ENCODE measurements at regions not wholly inside any gene's neighbourhood (a gene's known extent, or its start where the extent isn't known, plus 50 kb on each side); places are given as distances from the start of the nearest gene placed in this dataset.
"Not testable (repeated sequence)": the region's sequence is repeated elsewhere in the genome, so short reads cannot be mapped to it uniquely, and the experiment has no call there.

DNA sequence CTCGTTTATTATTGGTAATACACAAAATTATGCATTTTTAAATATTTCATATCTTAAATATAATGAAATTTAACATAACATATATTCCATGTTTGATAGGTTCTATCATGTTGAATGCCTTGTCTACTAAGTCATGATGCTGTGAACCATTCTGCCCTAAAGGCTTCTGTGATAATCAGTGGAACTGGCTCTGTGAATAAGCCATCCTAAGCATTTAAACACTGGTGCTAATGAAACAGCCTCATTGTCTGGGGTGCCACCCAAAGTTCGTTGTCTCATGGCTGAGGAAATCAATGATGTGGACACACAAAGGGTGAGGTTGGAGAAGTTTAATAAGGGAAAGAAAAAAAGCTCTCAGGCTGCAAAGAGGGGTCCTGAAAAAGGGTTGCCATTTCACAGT, 264.7 kb upstream of the ZRANB2 start:
- DNase-seq: no peak

DNA sequence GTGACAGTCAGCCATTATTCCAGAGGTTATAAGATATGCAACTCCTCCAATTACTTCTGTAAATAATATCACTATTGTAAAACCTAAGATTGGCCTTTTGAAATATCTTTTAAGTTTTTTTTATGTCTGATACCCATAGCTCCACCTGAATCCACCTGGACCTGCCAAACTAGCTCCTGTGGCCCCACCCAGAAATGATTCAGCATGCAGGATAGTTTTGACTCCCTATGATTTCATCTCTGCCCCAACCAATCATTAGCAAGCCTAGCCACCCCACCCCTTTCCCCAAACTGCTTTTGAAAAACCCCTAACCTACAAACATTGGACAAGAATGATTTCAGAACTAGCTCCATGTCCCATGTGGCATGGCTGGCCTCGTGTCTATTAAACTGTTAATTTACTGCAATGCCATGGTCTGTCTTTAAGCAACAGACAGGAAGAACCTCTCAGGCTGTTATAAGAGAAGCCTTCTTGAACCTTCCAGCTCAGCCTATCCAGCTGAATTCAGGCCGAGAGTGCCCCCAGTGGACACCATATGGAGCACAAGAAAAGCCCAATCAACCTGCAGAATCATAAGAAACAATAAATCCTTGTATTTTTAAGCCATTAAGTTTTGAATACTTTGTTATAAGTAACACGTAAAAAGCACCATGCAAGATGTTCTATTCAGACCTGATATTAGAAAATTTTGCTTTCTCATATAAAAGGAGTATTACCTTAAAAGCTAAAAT, 263.0 kb upstream of the ZRANB2 start:
- no peak for DNase-seq

DNA sequence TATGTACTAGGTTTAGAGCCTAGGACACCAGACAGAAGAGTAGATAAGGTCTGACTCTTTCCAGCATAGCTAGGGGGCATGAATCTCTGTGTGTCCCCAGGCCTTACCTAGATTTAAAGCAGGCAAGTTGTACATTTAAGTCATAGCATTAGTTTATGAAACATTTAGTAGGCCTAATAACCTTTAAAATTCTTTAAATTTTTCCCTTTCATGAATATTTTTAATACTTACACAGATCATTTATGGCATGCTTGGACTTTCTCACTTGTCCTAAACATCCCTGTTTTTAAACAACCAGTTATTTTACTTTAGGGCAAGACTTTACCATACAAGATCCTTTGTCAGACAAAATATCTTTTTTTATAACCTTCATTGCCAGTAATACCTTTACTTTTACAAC, 258.4 kb upstream of the ZRANB2 start:
- no peak for DNase-seq

DNA sequence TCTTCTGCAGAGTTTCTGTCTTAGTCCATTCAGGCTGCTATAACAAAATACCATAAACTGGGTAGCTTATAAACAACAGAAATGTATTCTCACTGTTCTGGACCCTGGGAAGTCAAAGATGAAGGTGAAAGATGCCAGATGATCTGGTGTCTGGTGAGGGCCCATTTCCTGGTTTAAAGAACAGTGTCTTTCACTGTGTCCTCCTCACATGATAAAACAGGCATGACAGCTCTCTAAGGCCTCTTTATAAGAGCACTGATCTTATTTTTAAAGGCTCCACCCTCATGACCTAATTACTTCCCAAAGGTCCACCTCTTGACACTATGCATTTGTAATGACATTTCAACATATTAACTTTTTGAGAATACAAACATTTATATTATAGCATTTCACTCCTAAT, 250.2 kb upstream of the ZRANB2 start:
- DNase-seq: no peak

DNA sequence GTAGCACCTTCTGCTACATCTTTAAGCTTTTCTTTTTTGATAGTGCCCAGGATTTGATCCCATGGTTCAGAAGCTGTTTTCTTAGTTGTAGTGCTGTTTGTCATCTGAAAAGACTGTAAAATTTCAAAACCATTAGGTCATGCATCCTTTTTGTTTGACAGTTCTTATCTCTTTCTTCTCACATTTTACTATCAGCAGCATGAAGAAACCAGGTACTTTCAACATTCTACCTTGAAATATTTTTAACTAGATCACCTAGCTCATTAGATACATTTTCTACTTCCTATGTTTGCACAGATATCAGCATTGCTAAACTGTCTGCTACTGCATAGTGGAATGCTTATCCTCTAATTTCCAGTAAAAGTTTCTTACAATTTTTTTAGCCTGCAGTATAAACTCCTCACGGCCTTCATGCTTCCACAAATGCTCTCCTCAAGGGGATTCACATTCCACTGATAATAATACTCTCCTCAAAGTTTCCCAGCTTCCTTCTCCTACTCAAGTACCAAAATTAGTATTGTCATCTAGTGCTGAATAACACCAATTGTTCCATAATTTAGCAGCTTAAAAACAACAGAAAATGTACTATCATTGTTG, 243.9 kb upstream of the ZRANB2 start:
- DNase-seq: no peak

DNA sequence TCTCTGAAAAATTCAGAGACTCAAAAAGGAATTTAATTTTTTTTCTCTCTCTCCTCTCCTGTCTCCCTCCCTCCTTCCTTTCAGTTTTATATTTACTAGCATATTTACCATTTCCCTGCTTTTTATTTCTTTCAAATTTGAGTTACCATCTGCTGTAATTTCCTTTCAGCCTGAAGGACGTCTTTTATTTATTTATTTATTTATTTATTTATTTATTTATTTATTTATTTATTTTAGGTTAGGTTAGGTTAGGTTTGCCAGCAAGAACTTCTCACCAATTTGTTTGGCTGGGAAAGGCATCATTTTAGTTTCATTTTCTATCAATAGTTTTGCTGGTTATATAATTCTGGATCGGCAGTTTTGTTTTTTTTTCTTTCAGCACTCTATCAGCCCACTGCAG, 231.7 kb upstream of the ZRANB2 start:
- no peak for DNase-seq

DNA sequence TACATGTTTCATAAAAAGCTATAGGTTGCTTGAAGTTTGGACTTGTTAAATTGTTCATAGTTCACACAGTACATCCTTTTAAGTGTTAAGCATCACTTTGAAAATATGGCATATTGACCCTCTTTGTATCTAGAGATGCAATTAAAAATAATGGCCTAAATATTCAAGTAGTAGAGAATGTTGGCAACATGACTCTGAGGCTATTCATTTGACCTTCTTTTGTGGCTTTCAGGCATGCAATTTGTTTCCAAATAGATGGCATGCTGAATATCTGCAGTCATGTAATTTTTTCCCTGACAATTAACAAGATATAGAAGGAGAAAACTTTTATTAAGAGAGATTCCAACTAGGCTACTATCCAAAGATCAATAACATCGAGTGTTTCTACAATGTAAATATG, 230.5 kb upstream of the ZRANB2 start:
- no peak for DNase-seq

DNA sequence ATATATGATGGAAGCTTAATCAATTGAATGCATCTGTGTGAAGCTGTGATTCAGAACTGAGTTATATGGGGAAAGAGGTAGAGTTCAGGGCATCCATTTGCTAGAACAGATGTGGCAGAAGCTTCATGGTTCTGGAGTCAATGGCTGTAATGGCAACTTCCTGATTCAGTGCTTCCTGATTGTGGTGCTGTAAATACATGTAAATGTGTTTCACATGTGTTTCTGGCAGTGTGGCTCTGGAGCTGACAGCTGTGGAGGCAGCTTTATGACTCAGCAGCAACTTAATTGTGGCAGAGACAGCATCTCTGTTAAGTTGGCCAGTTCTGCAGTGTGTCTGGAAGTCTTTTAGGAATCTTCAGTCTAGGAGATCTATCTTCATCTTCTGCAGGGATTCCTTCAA, 226.6 kb upstream of the ZRANB2 start:
- peak; percentile 25 for DNase-seq

DNA sequence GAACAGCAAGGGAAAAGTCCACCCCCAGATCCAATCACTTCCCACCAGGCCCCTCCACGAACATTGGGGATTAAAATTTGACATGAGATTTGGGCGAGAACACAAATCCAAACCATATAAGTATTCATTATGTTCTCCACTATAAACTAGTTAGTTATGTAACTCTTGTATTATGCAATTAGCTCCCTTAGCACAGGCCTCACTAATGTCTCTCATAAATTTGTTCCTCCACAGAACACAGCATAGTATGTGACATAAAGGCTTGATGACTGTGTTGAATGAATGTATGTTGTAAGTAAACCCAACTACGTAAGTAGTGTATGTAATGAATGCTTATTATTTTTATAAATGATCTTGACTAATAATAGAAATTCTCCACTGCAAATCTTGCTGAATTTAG, 223.3 kb upstream of the ZRANB2 start:
- DNase-seq: no peak

DNA sequence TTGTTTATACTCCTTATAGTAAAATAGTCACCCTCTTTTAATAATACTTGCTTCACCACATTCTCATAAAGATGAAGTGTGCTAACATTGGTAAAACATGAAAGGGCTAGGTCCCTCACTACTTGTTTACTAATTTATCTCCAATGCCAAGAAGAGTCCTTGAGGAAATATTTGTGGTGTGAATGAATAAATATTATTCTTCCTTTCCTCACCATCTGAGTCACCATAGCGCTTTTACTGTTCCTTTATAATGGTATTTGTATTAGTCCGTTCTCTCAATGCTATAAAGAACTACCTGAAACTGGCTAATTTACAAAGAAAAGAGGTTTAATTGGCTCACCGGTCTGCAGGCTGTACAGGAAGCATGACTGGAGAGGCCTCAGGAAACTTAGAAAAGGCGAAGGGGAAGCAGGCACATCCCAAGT, 222.8 kb upstream of the ZRANB2 start:
- DNase-seq: no peak

DNA sequence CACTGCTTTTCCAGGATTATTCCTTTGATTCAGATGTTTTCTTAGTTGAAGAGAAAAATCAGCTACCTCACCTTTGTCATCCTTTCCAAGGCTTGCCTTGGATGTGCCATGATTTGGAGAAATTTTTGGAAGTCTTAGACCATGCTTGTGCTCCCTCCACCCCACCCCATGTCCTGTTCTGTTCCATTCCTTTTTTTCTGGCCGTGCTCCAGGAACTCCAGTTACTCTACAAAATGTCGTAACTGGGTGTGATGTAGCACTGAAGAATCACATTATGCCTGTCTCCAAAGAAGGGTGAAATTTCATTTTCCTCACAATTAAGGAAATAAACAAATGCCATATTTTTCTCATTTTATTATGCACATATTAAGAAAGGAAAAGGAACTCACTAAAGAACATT, 217.8 kb upstream of the ZRANB2 start:
- no peak for DNase-seq

DNA sequence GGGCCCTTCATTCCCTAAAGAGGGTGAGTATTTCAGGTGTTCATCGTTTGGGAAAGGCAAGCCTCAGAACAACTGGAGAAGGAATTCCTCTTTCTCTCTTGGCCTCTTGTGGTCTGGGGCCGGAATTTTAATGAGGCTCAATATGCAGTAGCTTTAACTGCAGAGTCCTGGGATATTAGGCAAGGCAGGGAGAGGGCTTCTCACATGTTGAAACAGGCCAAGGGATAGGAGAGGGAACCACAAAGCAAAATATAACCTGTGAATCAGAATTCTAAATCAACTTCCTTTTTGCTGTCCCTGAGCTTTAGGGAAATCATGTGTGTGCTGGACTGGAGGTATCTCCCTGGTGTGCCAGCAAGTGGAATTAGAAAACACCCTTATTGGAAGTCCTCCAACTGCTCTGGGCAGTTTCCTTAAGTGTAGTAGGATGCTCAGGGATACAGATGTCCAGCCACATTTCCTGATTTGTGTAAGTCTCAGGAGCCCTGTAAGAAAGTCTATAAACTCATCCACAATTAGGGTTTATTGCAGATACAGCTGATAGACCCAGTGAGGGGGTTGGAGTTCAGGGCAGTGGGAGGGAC, 215.8 kb upstream of the ZRANB2 start:
- DNase-seq: no peak

DNA sequence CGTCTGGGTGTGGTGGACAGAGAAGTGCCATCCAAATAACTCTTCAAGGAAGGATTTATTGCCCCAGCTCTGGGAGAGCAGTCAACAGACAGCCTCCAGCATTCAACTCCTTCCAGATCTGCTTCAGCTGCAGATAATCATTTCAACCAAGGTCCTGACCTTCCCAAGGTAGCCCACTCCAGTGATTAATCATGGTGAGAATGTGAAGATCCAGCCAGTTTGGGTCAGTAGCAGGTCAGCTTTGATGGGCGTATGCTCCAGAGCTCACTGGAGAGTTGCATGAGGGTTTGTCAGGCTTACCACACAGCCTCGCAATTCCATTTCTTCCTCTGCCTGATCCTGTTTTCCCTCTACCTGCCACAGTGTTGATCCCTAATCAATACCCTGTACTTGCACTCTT, 214.5 kb upstream of the ZRANB2 start:
- no peak for DNase-seq

DNA sequence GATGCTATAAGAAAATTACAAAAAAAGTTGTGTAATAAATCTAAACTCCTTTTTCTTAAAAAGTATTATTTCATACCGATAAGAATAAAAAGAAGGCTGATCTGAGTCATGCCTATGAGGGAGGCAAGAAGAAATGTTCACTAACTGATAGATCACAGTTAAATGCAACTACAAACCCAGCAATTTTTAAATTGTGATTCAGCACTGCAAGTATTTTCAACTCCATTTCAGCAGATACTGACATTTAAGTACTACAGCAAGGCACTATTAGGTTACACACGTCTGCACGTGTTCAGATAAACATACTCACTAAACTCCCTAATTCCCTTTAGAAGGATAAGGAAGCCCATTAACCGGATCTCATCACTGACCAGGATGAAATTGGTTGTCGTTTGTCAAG, 213.3 kb upstream of the ZRANB2 start:
- DNase-seq: no peak

DNA sequence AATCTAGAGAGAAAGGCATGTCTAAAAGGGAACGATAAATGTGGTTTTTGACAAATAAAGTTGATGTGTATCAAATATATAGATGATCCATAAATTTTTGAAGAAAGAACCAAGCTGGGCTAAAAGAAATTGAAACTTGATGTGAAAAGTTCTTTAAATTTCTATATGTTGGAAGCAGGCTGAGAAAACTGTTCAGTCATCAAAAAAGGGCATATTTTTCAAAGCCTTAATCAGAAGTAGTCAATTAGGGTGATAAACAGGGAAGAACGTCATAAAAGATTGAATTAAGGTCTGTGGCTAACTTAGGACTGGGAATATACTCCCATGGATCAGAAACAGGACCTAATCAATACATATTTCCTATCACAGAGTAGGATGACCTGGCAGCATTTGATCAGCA, 211.4 kb upstream of the ZRANB2 start:
- DNase-seq: no peak

DNA sequence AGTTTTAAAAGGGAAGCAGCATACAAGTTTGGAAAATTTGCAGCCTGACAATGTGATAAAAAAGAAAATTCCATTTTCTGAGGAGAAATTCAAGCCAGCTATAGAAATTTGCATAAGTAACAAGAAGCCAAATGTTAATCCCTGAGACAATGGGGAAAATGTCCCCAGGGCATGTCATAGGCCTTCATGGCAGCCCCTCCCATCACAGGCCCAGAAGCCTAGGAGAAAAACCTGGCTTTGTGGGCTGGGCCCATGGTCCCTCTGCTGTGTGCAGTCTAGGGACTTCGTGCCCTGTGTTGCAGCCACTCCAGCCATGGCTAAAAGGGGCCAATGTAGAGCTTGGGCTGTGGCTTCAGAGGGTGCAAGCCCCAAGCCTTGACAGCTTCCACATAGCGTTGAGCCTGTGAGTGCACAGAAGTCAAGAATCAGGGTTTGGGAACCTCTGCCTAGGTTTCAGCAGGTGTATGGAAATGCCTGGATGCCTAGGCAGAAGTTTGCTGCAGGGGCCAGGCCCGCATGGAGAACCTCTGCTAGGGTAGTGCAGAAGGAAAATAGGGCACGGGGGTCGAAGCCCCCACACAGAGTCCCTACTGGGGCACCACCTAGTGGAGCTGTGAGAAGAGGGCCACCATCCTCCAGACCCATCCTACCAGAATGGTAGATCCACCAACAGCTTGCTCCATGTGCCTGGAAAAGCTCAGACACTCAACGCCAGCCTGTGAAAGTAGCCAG, 209.8 kb upstream of the ZRANB2 start:
- DNase-seq: not testable (repeated sequence)

DNA sequence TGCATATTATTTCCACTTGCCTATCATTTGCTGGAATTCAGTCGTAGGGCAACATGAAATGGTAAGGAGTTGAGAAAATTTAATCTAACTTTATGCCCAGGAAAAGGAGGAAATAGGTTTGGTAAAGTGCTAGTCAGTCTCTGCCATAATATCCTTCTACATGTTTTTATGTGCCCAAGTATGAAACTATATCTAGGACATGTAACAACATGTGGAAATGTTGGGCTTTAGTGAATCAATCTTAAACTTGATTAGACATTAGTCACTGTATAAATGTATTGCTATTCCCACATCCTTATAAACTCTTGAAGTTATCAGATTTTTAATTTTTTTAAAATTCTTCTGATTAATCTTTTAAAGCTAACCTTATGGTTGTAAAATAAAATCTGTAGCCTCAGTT, 204.7 kb upstream of the ZRANB2 start:
- DNase-seq: no peak

DNA sequence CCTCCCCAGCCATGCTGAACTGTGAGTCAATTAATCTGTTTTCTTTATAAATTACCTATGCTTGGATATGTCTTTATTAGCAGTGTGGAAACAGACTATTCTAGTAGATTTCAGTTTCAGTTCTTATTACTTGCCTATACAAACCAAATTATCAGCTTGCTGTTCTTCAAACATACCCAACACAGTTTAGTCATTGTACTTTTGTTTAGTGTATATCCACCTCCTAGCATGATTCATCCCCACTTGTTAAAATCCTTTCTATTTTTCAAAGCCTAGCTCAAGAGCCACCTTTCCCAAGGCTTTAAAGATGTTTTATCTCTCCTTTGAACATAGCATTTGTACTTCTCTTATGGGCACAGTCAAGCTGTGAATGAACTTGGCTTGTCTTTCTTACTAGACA, 195.6 kb upstream of the ZRANB2 start:
- DNase-seq: no peak

DNA sequence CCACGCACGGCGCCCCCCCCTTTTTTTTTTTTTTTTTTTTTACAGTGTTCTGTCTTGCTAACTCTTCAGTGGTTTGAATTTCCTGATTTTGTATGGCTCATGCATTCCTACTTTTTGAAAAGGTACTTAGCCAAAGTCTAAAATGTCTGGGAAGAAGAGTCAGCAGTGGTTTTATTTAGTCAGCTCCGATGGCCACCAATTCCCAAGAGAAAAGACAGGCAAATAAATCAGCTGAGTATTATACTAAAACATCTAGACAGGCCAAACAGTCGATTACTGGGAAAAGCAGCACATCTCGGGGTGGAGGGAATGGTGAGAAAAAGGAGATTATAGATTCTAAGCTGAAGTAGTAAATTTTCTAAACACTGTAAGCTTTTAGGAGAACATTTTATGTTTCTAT, 192.5 kb upstream of the ZRANB2 start:
- no peak for DNase-seq

DNA sequence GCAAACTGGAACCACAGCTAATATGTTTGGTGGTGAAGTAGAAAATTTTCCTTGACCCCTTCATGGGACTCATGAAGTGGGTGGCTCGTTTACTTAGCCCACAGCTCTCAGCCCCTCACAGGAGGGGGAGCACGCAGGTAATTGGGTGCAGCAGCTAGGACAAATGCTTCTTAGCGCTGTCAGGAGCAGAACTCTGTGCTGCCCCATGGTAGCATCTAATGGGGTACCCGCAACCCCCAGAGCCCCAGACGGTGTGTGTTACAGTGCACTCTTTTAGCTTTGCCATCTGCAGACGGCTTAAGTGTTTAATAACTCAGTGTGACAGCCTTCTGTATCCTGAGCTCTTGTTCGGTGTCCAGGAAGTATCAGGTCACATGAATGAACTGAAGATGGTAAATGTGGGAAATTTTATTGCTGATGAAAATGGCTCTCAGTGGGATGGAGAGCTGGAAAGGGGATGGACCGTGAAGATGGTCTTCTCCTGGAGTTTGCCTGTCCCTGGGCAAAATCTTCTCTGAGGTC, 189.6 kb upstream of the ZRANB2 start:
- DNase-seq: no peak

DNA sequence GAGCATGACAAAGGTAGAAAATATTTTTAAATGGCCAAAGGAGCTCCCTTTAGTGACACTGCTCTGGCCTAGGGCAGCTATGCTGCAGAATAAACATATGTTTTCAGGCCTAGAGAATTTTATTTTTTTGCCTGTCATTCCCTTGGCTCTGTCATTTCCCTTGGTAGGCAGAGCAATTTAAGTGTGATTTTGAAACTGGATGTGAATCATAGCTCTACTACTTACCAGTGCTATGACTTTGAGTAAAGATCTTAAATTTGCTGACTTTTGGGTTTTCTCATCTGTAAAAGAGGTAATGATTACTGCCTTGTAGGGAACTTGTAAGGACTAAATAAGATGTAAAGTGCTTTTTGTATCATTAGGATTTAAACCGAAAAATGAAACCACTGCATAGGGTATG, 189.0 kb upstream of the ZRANB2 start:
- DNase-seq: no peak

DNA sequence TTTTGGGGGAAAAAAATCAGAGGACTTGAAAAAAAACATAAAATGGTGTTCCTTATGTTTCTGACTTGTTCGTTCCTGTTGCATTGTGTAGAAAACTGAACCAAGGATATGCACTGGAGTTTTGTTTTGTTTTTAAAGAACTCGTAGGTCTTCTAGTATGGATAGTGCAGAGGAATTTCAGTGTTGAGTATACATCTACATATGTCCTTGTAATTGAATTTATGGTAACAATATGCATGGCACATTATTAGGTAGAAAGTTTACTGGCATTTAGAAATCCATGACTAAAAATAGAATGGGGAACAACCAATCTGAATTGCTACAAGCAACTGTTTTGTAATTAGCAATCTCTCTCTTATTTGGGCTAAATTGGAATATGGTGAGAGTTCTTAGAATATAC, 188.3 kb upstream of the ZRANB2 start:
- no peak for DNase-seq

DNA sequence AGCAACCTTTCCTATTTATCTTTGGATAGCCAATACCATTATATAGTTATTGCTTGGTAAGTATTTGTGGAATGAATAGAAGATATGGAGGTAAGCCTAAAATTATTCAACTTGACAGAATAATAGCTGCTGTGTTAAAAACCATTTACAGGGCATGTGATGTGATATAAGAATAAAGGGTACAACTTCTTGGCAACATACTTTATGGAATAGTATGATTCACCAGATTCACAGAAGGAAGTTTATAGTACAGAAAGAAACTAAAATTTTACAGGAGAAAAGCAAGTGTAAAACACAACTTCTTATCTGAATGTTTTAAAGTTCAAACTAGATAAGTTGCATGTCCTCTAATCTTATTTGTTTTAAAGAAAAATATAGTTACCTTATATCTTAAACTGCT, 186.4 kb upstream of the ZRANB2 start:
- no peak for DNase-seq

DNA sequence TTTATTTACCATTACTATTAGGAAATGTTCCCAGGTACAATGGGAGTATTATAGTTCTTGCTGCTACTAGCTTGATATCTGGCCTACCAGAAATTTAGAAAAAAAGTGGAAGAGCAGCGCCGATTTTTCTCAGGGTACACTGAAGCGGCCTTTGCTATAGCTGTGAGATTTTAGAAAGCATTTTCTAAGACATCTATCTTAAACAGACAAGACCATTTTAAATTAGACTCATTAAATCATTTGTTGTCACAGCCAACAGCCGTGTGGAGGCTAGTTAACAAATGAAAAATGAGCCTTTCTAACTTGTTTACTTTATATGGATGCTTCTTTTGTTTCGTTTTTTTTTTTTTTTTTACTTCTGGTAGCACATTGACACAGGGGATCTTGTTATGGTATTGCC, 183.2 kb upstream of the ZRANB2 start:
- DNase-seq: no peak
